IPS-20b (cell line): ENCODE measurements at regions not wholly inside any gene's neighbourhood (a gene's known extent, or its start where the extent isn't known, plus 50 kb on each side); places are given as distances from the start of the nearest gene placed in this dataset.

Experiments
- H3K27ac ChIP-seq: one replicate; pipeline ENCODE4 v1.5.1; 2013; ENCODE audit warnings: low read length
- H3K27me3 ChIP-seq: 2 replicates; pipeline ENCODE4 v1.6.1; 2013; ENCODE audit warnings: mild to moderate bottlenecking, low read length, inconsistent platforms; ENCODE audit not compliant: insufficient read depth
- H3K36me3 ChIP-seq: 2 replicates; pipeline ENCODE4 v1.6.1; 2013; ENCODE audit warnings: low read depth, mild to moderate bottlenecking, inconsistent platforms, low read length, moderate library complexity; ENCODE audit not compliant: insufficient read depth
- H3K4me1 ChIP-seq: 2 replicates; pipeline ENCODE4 v1.6.1; 2013; ENCODE audit warnings: mild to moderate bottlenecking, control low read depth, inconsistent platforms, low read length, moderate library complexity; ENCODE audit not compliant: insufficient read depth
- H3K4me3 ChIP-seq: 2 replicates; pipeline ENCODE4 v1.5.1; 2013; ENCODE audit warnings: mild to moderate bottlenecking, low read length, inconsistent platforms
- H3K9ac ChIP-seq: 2 replicates; pipeline ENCODE4 v1.6.1; 2013; ENCODE audit warnings: low read depth, mild to moderate bottlenecking, inconsistent platforms, low read length, moderate library complexity
- H3K9me3 ChIP-seq: 2 replicates; pipeline ENCODE4 v1.6.1; 2013; ENCODE audit warnings: mild to moderate bottlenecking, low read depth, low read length, inconsistent platforms; ENCODE audit not compliant: insufficient read depth

GRCh38 chr2:3962719-3963118 is 259.3 kb downstream of the DCDC2C start:
- no peak overlapping the region for H3K9ac ChIP-seq
- H3K4me3 ChIP-seq = no peak overlapping the region

GRCh38 chr2:3965211-3965610 is 261.8 kb downstream of the DCDC2C start:
- H3K4me3 ChIP-seq = no peak overlapping the region
- no peaks in the 10 kb centered on the region for H3K27me3 ChIP-seq
- H3K36me3 ChIP-seq = no peaks in the 10 kb centered on the region
- no peak overlapping the region for H3K9ac ChIP-seq
- H3K27ac ChIP-seq = no peak overlapping the region
- no peaks in the 10 kb centered on the region for H3K9me3 ChIP-seq
- no peaks in the 10 kb centered on the region for H3K4me1 ChIP-seq

More at GRCh38 chr2:3962719-3963118, 259.3 kb downstream of the DCDC2C start:
- Histone ChIP-seq H3K36me3 (no peaks in the 10 kb centered on the region), H3K27me3 (no peaks in the 10 kb centered on the region), H3K9me3 (no peaks in the 10 kb centered on the region), H3K27ac (no peak overlapping the region), H3K4me1 (no peaks in the 10 kb centered on the region; the same call in 1 of the 2 replicates)

GRCh38 chr2:3965953-3966352 is 262.6 kb downstream of the DCDC2C start:
- Histone ChIP-seq H3K9ac (no peak overlapping the region), H3K4me1 (no peaks in the 10 kb centered on the region), H3K27ac (no peak overlapping the region), H3K27me3 (no peaks in the 10 kb centered on the region), H3K9me3 (no peaks in the 10 kb centered on the region), H3K4me3 (no peak overlapping the region), H3K36me3 (no peaks in the 10 kb centered on the region)

DNA sequence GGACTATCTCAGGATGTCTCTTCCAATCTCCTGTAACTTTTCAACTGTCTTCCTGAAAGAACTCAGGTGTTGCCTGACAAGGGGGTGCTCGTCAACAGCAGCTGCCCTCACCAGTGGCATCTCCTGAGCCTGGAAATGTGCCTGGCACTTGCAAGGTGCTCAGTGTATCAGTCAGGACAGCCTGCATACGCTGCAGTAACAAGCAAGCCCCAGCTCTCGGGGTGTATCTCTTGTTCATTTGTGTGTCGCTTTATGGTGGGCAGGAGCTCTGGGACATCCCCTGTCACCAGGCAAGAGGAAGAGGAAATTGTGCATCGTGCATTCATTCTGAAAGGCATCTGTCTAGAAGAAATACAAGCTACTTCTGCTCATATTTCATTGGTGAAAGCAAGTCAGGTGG is 263.1 kb downstream of the DCDC2C start:
- Histone ChIP-seq H3K9ac (no peak overlapping the region), H3K27me3 (no peaks in the 10 kb centered on the region), H3K4me3 (no peak overlapping the region), H3K9me3 (no peaks in the 10 kb centered on the region), H3K27ac (no peak overlapping the region), H3K4me1 (no peaks in the 10 kb centered on the region), H3K36me3 (no peaks in the 10 kb centered on the region)

- no peaks in the 10 kb centered on the region for H3K4me1 ChIP-seq
- H3K4me3 ChIP-seq = no peak overlapping the region
- no peaks in the 10 kb centered on the region for H3K36me3 ChIP-seq
- H3K27me3 ChIP-seq = no peaks in the 10 kb centered on the region
- no peak overlapping the region for H3K27ac ChIP-seq
- H3K9ac ChIP-seq = no peak overlapping the region
- peaks cover 5% of the 10 kb centered on the region for H3K9me3 ChIP-seq
Observed at GRCh38 chr2:3968736-3969135, 265.4 kb downstream of the DCDC2C start.

DNA sequence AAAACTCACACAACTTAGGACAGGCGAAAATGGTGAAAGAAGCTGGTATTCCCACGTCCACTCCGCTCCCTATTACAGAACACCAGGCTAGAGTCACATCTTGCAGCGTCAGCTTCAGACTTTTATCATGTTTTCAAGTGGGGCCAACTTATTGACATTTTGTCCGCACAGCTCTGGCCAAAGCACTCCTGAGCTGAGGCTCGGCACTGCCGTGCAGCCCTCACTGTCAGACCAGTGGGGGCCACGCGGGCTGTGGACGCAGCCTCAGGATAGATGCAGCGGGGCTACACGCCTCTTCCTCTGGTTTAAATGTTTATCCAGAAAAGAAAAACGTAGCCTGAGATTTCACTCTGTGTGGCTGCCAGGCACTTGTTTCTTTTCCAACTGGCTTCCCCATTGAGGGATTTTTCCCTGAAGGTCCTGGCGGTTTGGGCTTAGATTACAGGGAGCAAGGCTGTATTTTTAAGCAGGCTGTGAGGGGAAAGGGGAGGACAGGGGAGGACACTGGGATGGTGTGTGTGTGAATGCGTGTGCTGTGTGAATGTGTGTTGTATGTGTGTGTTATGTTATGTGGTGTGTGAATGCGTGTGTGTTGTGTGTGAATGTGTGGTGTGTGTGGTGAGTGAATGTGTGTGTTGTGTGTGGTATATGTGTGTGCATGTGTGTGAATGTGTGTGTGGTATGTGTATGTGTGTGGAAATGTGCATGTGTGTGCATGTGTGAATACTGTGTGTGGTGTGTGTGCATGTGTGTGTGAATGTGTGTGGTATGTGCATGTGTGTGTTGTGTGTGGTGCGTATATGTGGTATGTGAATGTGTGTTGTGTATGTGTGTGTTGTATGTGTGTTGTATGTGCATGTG is 267.6 kb downstream of the DCDC2C start:
- H3K9ac ChIP-seq = no peak overlapping the region
- H3K9me3 ChIP-seq = peaks cover 5% of the 10 kb centered on the region
- no peak overlapping the region for H3K4me3 ChIP-seq
- H3K27ac ChIP-seq = no peak overlapping the region
- no peaks in the 10 kb centered on the region for H3K4me1 ChIP-seq
- no peaks in the 10 kb centered on the region for H3K36me3 ChIP-seq
- no peaks in the 10 kb centered on the region for H3K27me3 ChIP-seq

- Histone ChIP-seq H3K9ac (no peak overlapping the region), H3K9me3 (peaks cover 5% of the 10 kb centered on the region), H3K4me1 (no peaks in the 10 kb centered on the region), H3K27me3 (no peaks in the 10 kb centered on the region), H3K4me3 (no peak overlapping the region), H3K36me3 (no peaks in the 10 kb centered on the region), H3K27ac (no peak overlapping the region)
Observed at GRCh38 chr2:3971652-3972192, 268.3 kb downstream of the DCDC2C start.

GRCh38 chr2:3972377-3972776 is 269.0 kb downstream of the DCDC2C start:
- Histone ChIP-seq H3K36me3 (no peaks in the 10 kb centered on the region), H3K4me1 (no peaks in the 10 kb centered on the region), H3K27ac (no peak overlapping the region), H3K4me3 (no peak overlapping the region), H3K27me3 (no peaks in the 10 kb centered on the region), H3K9ac (no peak overlapping the region), H3K9me3 (peaks cover 5% of the 10 kb centered on the region)

DNA sequence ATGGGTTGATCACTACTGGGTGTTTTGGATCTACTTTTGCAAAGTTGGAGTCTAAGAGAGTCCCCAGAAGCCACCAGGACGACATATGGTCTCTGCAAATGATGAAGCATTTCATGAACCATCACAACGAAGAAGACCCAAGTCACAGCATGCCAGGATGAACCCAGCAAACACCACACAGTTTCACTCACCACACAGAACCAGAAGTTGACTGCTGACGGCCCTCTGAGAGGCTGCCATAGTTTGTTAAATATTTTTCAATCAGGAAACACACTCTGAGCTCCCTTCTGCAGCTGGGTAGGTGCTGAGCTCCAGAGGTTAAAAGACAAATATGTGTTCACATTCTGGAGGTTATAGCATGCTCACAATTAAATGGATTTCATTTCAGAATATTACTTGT is 271.4 kb downstream of the DCDC2C start:
- H3K4me3 ChIP-seq = no peak overlapping the region
- no peak overlapping the region for H3K9ac ChIP-seq
- no peaks in the 10 kb centered on the region for H3K27me3 ChIP-seq
- no peaks in the 10 kb centered on the region for H3K4me1 ChIP-seq
- no peak overlapping the region for H3K27ac ChIP-seq
- H3K36me3 ChIP-seq = no peaks in the 10 kb centered on the region
- H3K9me3 ChIP-seq = peaks cover 5% of the 10 kb centered on the region

GRCh38 chr2:3981446-3981987 is 278.1 kb downstream of the DCDC2C start:
- Histone ChIP-seq H3K9me3 (no peaks in the 10 kb centered on the region; the same call in 1 of the 2 replicates), H3K4me1 (no peaks in the 10 kb centered on the region), H3K4me3 (no peak overlapping the region), H3K27me3 (no peaks in the 10 kb centered on the region), H3K27ac (no peak overlapping the region), H3K9ac (no peak overlapping the region), H3K36me3 (no peaks in the 10 kb centered on the region)

- Histone ChIP-seq H3K36me3 (no peaks in the 10 kb centered on the region), H3K9me3 (no peaks in the 10 kb centered on the region; the same call in 1 of the 2 replicates), H3K4me3 (no peak overlapping the region), H3K27ac (no peak overlapping the region), H3K4me1 (no peaks in the 10 kb centered on the region), H3K27me3 (no peaks in the 10 kb centered on the region), H3K9ac (no peak overlapping the region)
Observed at GRCh38 chr2:3982160-3982559, 278.8 kb downstream of the DCDC2C start.

GRCh38 chr2:3986063-3986462 is 282.7 kb downstream of the DCDC2C start:
- Histone ChIP-seq H3K4me1 (no peaks in the 10 kb centered on the region), H3K36me3 (no peaks in the 10 kb centered on the region), H3K4me3 (no peak overlapping the region), H3K9me3 (peaks cover 11% of the 10 kb centered on the region), H3K9ac (no peak overlapping the region), H3K27ac (no peak overlapping the region), H3K27me3 (no peaks in the 10 kb centered on the region)
